ENCODE measurements at regions not wholly inside any gene's neighbourhood (a gene's known extent, or its start where the extent isn't known, plus 50 kb on each side); places are given as distances from the start of the nearest gene placed in this dataset.
"Not testable (repeated sequence)": the region's sequence is repeated elsewhere in the genome, so short reads cannot be mapped to it uniquely, and the experiment has no call there.

GRCh38 chr3:27779176-27779575, 57.1 kb upstream of the EOMES start:
- Mint-ChIP-seq H3K4me3 (no peak overlapping the region), H3K9me3 (no peaks in the 10 kb centered on the region), H3K27ac (no peak overlapping the region), H3K36me3 (no peaks in the 10 kb centered on the region), H3K27me3 (peaks cover 6 to 9% of the 10 kb centered on the region in 2 donors), H3K4me1 (no peaks in the 10 kb centered on the region)
- no peak for DNase-seq
- no peak for ATAC-seq (replicated peaks)

- Mint-ChIP-seq H3K4me1 (no peaks in the 10 kb centered on the region), H3K36me3 (no peaks in the 10 kb centered on the region), H3K27ac (no peak overlapping the region), H3K27me3 (peaks cover 0 to under 1% of the 10 kb centered on the region in 2 donors), H3K9me3 (no peaks in the 10 kb centered on the region), H3K4me3 (no peak overlapping the region)
- DNase-seq (no peak), ATAC-seq (replicated peaks) (no peak)
Measured at GRCh38 chr3:27789420-27789819, 67.3 kb upstream of the EOMES start.

- DNase-seq, result no peak
- Mint-ChIP-seq H3K36me3 (no peaks in the 10 kb centered on the region), H3K27me3 (peaks cover 0 to 7% of the 10 kb centered on the region in 2 donors), H3K27ac (no peak overlapping the region), H3K4me3 (no peak overlapping the region), H3K4me1 (no peaks in the 10 kb centered on the region), H3K9me3 (no peaks in the 10 kb centered on the region)
- ATAC-seq (replicated peaks), result no peak
Measured at GRCh38 chr3:27791956-27792355, 69.8 kb upstream of the EOMES start.

- Mint-ChIP-seq H3K4me3 (no peak overlapping the region), H3K36me3 (no peaks in the 10 kb centered on the region), H3K9me3 (no peaks in the 10 kb centered on the region), H3K27me3 (peaks cover 0 to 7% of the 10 kb centered on the region in 2 donors), H3K4me1 (no peaks in the 10 kb centered on the region), H3K27ac (no peak overlapping the region)
- no peak for ATAC-seq (replicated peaks)
- DNase-seq, result no peak
Measured at GRCh38 chr3:27792869-27793268, 70.7 kb upstream of the EOMES start.

- Mint-ChIP-seq H3K27ac (no peak overlapping the region), H3K9me3 (no peaks in the 10 kb centered on the region), H3K4me3 (no peak overlapping the region), H3K27me3 (peaks cover 0 to 7% of the 10 kb centered on the region in 2 donors), H3K4me1 (no peaks in the 10 kb centered on the region), H3K36me3 (no peaks in the 10 kb centered on the region)
- DNase-seq (no peak), ATAC-seq (replicated peaks) (no peak)
Measured at GRCh38 chr3:27794211-27794610, 72.1 kb upstream of the EOMES start.

- Mint-ChIP-seq H3K4me3 (no peak overlapping the region), H3K27ac (no peak overlapping the region), H3K27me3 (peaks cover 0 to 7% of the 10 kb centered on the region in 2 donors), H3K9me3 (no peaks in the 10 kb centered on the region), H3K4me1 (no peaks in the 10 kb centered on the region), H3K36me3 (no peaks in the 10 kb centered on the region)
- no peak for ATAC-seq (replicated peaks)
- DNase-seq, result no peak
Measured at GRCh38 chr3:27796365-27796875, 74.3 kb upstream of the EOMES start.

- Mint-ChIP-seq H3K27me3 (peaks cover 0 to 7% of the 10 kb centered on the region in 2 donors), H3K4me3 (no peak overlapping the region), H3K4me1 (peaks cover 0 to 5% of the 10 kb centered on the region in 2 donors), H3K9me3 (no peaks in the 10 kb centered on the region), H3K27ac (no peak overlapping the region), H3K36me3 (no peaks in the 10 kb centered on the region)
- no peak for ATAC-seq (replicated peaks)
- DNase-seq, result no peak
Measured at GRCh38 chr3:27797773-27798172, 75.7 kb upstream of the EOMES start.

GRCh38 chr3:27800261-27800660, 78.1 kb upstream of the EOMES start:
- no peak for DNase-seq
- Mint-ChIP-seq H3K36me3 (no peaks in the 10 kb centered on the region), H3K27ac (no peak overlapping the region), H3K27me3 (peaks cover 0 to 4% of the 10 kb centered on the region in 2 donors), H3K4me3 (no peak overlapping the region), H3K9me3 (no peaks in the 10 kb centered on the region), H3K4me1 (peaks cover 0 to 5% of the 10 kb centered on the region in 2 donors)
- ATAC-seq (replicated peaks), result no peak

GRCh38 chr3:27802425-27802824, 80.3 kb upstream of the EOMES start:
- Mint-ChIP-seq H3K27me3 (no peaks in the 10 kb centered on the region), H3K4me1 (peaks cover 0 to 5% of the 10 kb centered on the region in 2 donors), H3K9me3 (no peaks in the 10 kb centered on the region), H3K27ac (no peak overlapping the region), H3K36me3 (no peaks in the 10 kb centered on the region), H3K4me3 (no peak overlapping the region)
- ATAC-seq (replicated peaks) (peak; percentile 23 to 62), DNase-seq (no peak)

- H3K4me3 Mint-ChIP-seq, result no peak overlapping the region
- H3K4me1 Mint-ChIP-seq, result peaks cover 0 to 5% of the 10 kb centered on the region in 2 donors
- H3K27ac Mint-ChIP-seq, result no peak overlapping the region
- ATAC-seq (replicated peaks) (peak; percentile 31 to 45), DNase-seq (no peak)
- H3K9me3 Mint-ChIP-seq, result no peaks in the 10 kb centered on the region
- no peaks in the 10 kb centered on the region for H3K36me3 Mint-ChIP-seq
- H3K27me3 Mint-ChIP-seq, result no peaks in the 10 kb centered on the region
Measured at GRCh38 chr3:27802849-27803248, 80.7 kb upstream of the EOMES start.

GRCh38 chr3:27805282-27805681, 83.2 kb upstream of the EOMES start:
- no peaks in the 10 kb centered on the region for H3K9me3 Mint-ChIP-seq
- no peak overlapping the region for H3K27ac Mint-ChIP-seq
- no peaks in the 10 kb centered on the region for H3K27me3 Mint-ChIP-seq
- H3K4me3 Mint-ChIP-seq, result no peak overlapping the region
- DNase-seq, result no peak
- H3K36me3 Mint-ChIP-seq, result no peaks in the 10 kb centered on the region
- no peak for ATAC-seq (replicated peaks)
- peaks cover 0 to 5% of the 10 kb centered on the region in 2 donors for H3K4me1 Mint-ChIP-seq

GRCh38 chr3:27813255-27813654, 91.1 kb upstream of the EOMES start:
- H3K4me1 Mint-ChIP-seq, result no peaks in the 10 kb centered on the region
- H3K4me3 Mint-ChIP-seq, result no peak overlapping the region
- no peaks in the 10 kb centered on the region for H3K27me3 Mint-ChIP-seq
- DNase-seq (no peak), ATAC-seq (replicated peaks) (no peak)
- no peak overlapping the region for H3K27ac Mint-ChIP-seq
- H3K9me3 Mint-ChIP-seq, result peaks cover 0 to 3% of the 10 kb centered on the region in 2 donors
- no peaks in the 10 kb centered on the region for H3K36me3 Mint-ChIP-seq

GRCh38 chr3:27821609-27822008, 99.5 kb upstream of the EOMES start:
- H3K27ac Mint-ChIP-seq; H3K9me3 Mint-ChIP-seq; H3K4me1 Mint-ChIP-seq; H3K36me3 Mint-ChIP-seq; H3K4me3 Mint-ChIP-seq; ATAC-seq (replicated peaks); H3K27me3 Mint-ChIP-seq; DNase-seq: not testable (repeated sequence)

GRCh38 chr3:27824312-27825200, 102.4 kb upstream of the EOMES start:
- H3K27ac Mint-ChIP-seq, result no peak overlapping the region
- H3K27me3 Mint-ChIP-seq, result peaks cover 9% of the 10 kb centered on the region in 2 donors
- H3K4me1 Mint-ChIP-seq, result no peaks in the 10 kb centered on the region
- H3K4me3 Mint-ChIP-seq, result no peak overlapping the region
- ATAC-seq (replicated peaks) (no peak), DNase-seq (no peak)
- H3K36me3 Mint-ChIP-seq, result no peaks in the 10 kb centered on the region
- no peaks in the 10 kb centered on the region for H3K9me3 Mint-ChIP-seq

- Mint-ChIP-seq H3K9me3 (no peaks in the 10 kb centered on the region), H3K27ac (no peak overlapping the region), H3K4me3 (no peak overlapping the region), H3K27me3 (peaks cover 9% of the 10 kb centered on the region in 2 donors), H3K4me1 (no peaks in the 10 kb centered on the region), H3K36me3 (no peaks in the 10 kb centered on the region)
- ATAC-seq (replicated peaks) (no peak), DNase-seq (no peak)
Measured at GRCh38 chr3:27826448-27826847, 104.3 kb upstream of the EOMES start.
